ENCODE measurements at regions not wholly inside any gene's neighbourhood (a gene's known extent, or its start where the extent isn't known, plus 50 kb on each side); places are given as distances from the start of the nearest gene placed in this dataset.

GRCh38 chr10:83932245-83932644 is 207.1 kb upstream of the GHITM start:
- TF ChIP-seq EZH2 (IDR thresholded peaks at IDR 0.05; ENCODE audit: insufficient read depth, low read length) = no peak
- TF ChIP-seq, protein P1, sequence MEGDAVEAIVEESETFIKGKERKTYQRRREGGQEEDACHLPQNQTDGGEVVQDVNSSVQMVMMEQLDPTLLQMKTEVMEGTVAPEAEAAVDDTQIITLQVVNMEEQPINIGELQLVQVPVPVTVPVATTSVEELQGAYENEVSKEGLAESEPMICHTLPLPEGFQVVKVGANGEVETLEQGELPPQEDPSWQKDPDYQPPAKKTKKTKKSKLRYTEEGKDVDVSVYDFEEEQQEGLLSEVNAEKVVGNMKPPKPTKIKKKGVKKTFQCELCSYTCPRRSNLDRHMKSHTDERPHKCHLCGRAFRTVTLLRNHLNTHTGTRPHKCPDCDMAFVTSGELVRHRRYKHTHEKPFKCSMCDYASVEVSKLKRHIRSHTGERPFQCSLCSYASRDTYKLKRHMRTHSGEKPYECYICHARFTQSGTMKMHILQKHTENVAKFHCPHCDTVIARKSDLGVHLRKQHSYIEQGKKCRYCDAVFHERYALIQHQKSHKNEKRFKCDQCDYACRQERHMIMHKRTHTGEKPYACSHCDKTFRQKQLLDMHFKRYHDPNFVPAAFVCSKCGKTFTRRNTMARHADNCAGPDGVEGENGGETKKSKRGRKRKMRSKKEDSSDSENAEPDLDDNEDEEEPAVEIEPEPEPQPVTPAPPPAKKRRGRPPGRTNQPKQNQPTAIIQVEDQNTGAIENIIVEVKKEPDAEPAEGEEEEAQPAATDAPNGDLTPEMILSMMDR (IDR thresholded peaks at IDR 0.05; ENCODE audit: insufficient read depth, low read depth, low read length) = no peak
